Loucy (cell line): ENCODE measurements at regions not wholly inside any gene's neighbourhood (a gene's known extent, or its start where the extent isn't known, plus 50 kb on each side); places are given as distances from the start of the nearest gene placed in this dataset.

Source experiments
- H2AFZ ChIP-seq: fragments of 200-600 bp; sonication (generic); 2 replicates; pipeline ENCODE4 v1.6.0; 2016; ENCODE audit warnings: antibody characterized with exemption, mild to moderate bottlenecking, low read length, moderate library complexity
- H3F3A ChIP-seq: fragments of 200-600 bp; 2 replicates; pipeline ENCODE4 v1.6.0; 2016; ENCODE audit warnings: antibody characterized with exemption, low read depth, mild to moderate bottlenecking
- H3K27me3 ChIP-seq: fragments of 200-600 bp; sonication (generic); 2 replicates; pipeline ENCODE4 v1.6.1; 2014; ENCODE audit warnings: low read length, mild to moderate bottlenecking; ENCODE audit not compliant: insufficient read depth, poor library complexity, severe bottlenecking
- H3K36me3 ChIP-seq: fragments of 200-600 bp; sonication (generic); 2 replicates; pipeline ENCODE4 v1.6.1; 2016; ENCODE audit warnings: low read length; ENCODE audit not compliant: insufficient read depth
- H3K4me1 ChIP-seq: fragments of 200-600 bp; sonication (generic); 2 replicates; pipeline ENCODE4 v1.5.1; 2014; ENCODE audit warnings: low read length, mild to moderate bottlenecking; ENCODE audit not compliant: insufficient read depth, poor library complexity, severe bottlenecking
- H3K4me2 ChIP-seq: fragments of 200-600 bp; sonication (generic); 2 replicates; pipeline ENCODE4 v1.6.0; 2014; ENCODE audit warnings: antibody characterized with exemption, low read length, low read depth, mild to moderate bottlenecking; ENCODE audit not compliant: poor library complexity, severe bottlenecking
- H3K4me3 ChIP-seq: fragments of 200-600 bp; sonication (generic); 2 replicates; pipeline ENCODE4 v1.5.1; 2014; ENCODE audit warnings: low read length, mild to moderate bottlenecking, mixed read lengths; ENCODE audit not compliant: poor library complexity, severe bottlenecking
- H3K79me2 ChIP-seq: fragments of 200-600 bp; sonication (generic); 2 replicates; pipeline ENCODE4 v1.6.1; 2014; ENCODE audit warnings: low read length; ENCODE audit not compliant: insufficient read depth
- H3K9ac ChIP-seq: fragments of 200-600 bp; sonication (generic); 2 replicates; pipeline ENCODE4 v1.6.0; 2014; ENCODE audit warnings: mild to moderate bottlenecking, low read depth, low read length, moderate library complexity; ENCODE audit not compliant: poor library complexity, severe bottlenecking
- H3K9me2 ChIP-seq: fragments of 200-600 bp; sonication (generic); replicated peaks from 2 replicates; pipeline ENCODE4 v1.6.1; 2016; ENCODE audit warnings: low read depth, low read length, mixed read lengths
- H3K9me3 ChIP-seq: fragments of 200-600 bp; sonication (generic); 2 replicates; pipeline ENCODE4 v1.6.1; 2014; ENCODE audit warnings: mild to moderate bottlenecking, antibody characterized with exemption, low read length, low read depth; ENCODE audit not compliant: insufficient read depth
- H4K20me1 ChIP-seq: fragments of 200-600 bp; sonication (generic); 2 replicates; pipeline ENCODE4 v1.6.0; 2014; ENCODE audit warnings: antibody characterized with exemption, low read length, mild to moderate bottlenecking; ENCODE audit not compliant: insufficient read depth, poor library complexity, severe bottlenecking
- CTCF ChIP-seq: fragments of 200-600 bp; sonication (generic); conservative IDR thresholded peaks from 2 replicates; pipeline ENCODE4 v1.5.1; 2014; ENCODE audit warnings: mild to moderate bottlenecking, antibody characterized with exemption, low read length
- EZH2phosphoT487 ChIP-seq: fragments of 200-600 bp; IDR thresholded peaks from 2 replicates; pipeline ENCODE4 v1.6.1; 2018; ENCODE audit warnings: antibody characterized with exemption, mild to moderate bottlenecking, moderate library complexity, borderline replicate concordance

GRCh38 chr3:158908187-158908734, 106.4 kb downstream of the MFSD1 start:
- no peaks in the 10 kb centered on the region for H3K4me1 ChIP-seq

GRCh38 chr3:158909870-158910269, 108.0 kb downstream of the MFSD1 start:
- no peak overlapping the region for H3K9ac ChIP-seq
- H2AFZ ChIP-seq = no peak overlapping the region

More at GRCh38 chr3:158908187-158908734, 106.4 kb downstream of the MFSD1 start:
- Histone ChIP-seq H4K20me1 (no peaks in the 10 kb centered on the region), H3K27me3 (no peaks in the 10 kb centered on the region), H3K79me2 (no peaks in the 10 kb centered on the region), H3K9ac (no peak overlapping the region), H3K9me2 (no peaks in the 10 kb centered on the region), H3K4me3 (no peak overlapping the region), H3K4me2 (no peak overlapping the region), H2AFZ (no peak overlapping the region), H3K36me3 (no peaks in the 10 kb centered on the region), H3F3A (no peaks in the 10 kb centered on the region), H3K9me3 (no peaks in the 10 kb centered on the region)
- TF ChIP-seq EZH2phosphoT487 (no peak), CTCF (0 out of 2 replicates have a peak, but pooled peaks have one; percentile 19)

GRCh38 chr3:158911586-158911985, 109.7 kb downstream of the MFSD1 start:
- no peak overlapping the region for H3K4me2 ChIP-seq
- no peaks in the 10 kb centered on the region for H4K20me1 ChIP-seq
- no peaks in the 10 kb centered on the region for H3K36me3 ChIP-seq
- TF ChIP-seq EZH2phosphoT487 = no peak
- no peak for TF ChIP-seq CTCF
- no peaks in the 10 kb centered on the region for H3F3A ChIP-seq
- H3K27me3 ChIP-seq = no peaks in the 10 kb centered on the region
- H3K79me2 ChIP-seq = no peaks in the 10 kb centered on the region
- H2AFZ ChIP-seq = no peak overlapping the region
- H3K4me1 ChIP-seq = no peaks in the 10 kb centered on the region
- H3K9me2 ChIP-seq = no peaks in the 10 kb centered on the region
- H3K9ac ChIP-seq = no peak overlapping the region
- H3K9me3 ChIP-seq = no peaks in the 10 kb centered on the region
- no peak overlapping the region for H3K4me3 ChIP-seq

More at GRCh38 chr3:158909870-158910269, 108.0 kb downstream of the MFSD1 start:
- H3K36me3 ChIP-seq = no peaks in the 10 kb centered on the region
- H3K4me3 ChIP-seq = no peak overlapping the region
- H3K9me2 ChIP-seq = no peaks in the 10 kb centered on the region
- no peaks in the 10 kb centered on the region for H3K4me1 ChIP-seq
- H3K79me2 ChIP-seq = no peaks in the 10 kb centered on the region
- H3F3A ChIP-seq = no peaks in the 10 kb centered on the region
- no peaks in the 10 kb centered on the region for H4K20me1 ChIP-seq
- H3K4me2 ChIP-seq = no peak overlapping the region
- TF ChIP-seq CTCF (no peak), EZH2phosphoT487 (no peak)
- no peaks in the 10 kb centered on the region for H3K9me3 ChIP-seq
- H3K27me3 ChIP-seq = no peaks in the 10 kb centered on the region
